ENCODE measurements at regions not wholly inside any gene's neighbourhood (a gene's known extent, or its start where the extent isn't known, plus 50 kb on each side); places are given as distances from the start of the nearest gene placed in this dataset.

DNA sequence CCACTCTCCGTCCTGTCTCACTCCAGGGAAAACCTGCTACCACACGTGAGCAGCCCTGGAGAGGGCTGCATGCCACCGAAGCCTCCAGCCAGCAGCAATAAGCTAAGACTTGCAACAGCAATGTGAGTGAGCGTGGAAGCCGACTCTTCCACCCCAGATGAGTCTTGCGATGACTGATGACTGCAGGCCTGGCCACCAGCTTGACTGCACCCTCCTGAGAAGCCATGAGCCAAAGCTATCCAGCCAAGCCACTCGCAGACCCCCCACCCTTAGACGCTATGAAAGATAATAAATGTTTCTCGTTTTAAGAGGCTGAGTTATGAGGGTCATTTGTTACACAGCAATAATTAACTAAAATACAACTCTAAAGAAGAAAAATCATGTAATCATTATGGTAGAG lies 118.6 kb upstream of the GALNT2 start:
- no peak for TF ChIP-seq ZNF274 (IDR thresholded peaks at IDR 0.05; ENCODE audit: low read depth, low read length)
- TF ChIP-seq YY1 (IDR thresholded peaks at IDR 0.05; ENCODE audit: insufficient read depth, insufficient read length) = no peak

Measured in NT2/D1 (cell line).